ENCODE measurements at regions not wholly inside any gene's neighbourhood (a gene's known extent, or its start where the extent isn't known, plus 50 kb on each side); places are given as distances from the start of the nearest gene placed in this dataset.
"Not testable (repeated sequence)": the region's sequence is repeated elsewhere in the genome, so short reads cannot be mapped to it uniquely, and the experiment has no call there.

GRCh38 chrX:45524805-45525204 lies 324.1 kb upstream of the DIPK2B start:
- no peak for DNase-seq

GRCh38 chrX:45524296-45524695 lies 323.6 kb upstream of the DIPK2B start:
- no peak for DNase-seq

- no peak for DNase-seq
Measured at GRCh38 chrX:45518552-45518951, 317.9 kb upstream of the DIPK2B start.

DNA sequence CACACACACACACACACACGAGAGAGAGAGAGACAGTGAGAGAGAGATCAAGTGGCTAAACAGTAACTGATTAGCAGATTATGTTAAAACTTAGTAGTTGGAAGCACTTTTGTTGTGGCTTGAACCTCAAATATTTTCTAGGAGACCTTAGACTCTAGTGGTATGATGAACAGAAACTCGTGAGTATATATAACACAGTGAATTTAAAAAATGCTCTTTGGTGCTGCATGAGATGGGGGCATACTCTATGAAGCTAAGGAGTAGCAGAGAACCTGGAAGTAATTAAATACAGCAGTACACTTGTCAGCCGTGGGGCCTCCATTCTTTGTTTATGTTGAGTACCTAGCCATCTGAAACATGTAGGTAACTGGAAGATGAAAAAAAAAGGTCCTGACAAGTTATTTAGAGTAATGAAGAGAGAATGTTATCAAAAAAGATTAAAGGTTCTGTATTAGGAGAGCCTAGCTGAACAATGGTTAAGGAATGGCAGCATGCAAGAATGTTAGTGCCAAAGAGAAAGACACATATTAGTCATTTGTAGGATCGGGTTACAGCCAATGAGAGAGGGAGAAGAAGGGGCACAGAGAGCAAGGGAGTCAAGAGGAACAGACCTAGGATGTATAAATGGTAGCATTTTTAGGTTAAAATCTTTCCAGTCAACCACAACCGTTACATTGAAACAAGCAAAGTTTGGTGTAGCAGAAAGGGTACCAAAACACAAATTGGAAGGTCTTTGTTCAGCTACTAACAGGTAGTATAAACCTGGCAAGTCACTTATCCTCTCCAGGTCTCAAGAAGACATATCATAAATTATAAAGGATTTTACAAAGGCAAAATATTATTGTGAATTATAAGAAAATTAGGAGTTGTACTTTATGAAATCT lies 316.7 kb upstream of the DIPK2B start:
- no peak for DNase-seq

DNA sequence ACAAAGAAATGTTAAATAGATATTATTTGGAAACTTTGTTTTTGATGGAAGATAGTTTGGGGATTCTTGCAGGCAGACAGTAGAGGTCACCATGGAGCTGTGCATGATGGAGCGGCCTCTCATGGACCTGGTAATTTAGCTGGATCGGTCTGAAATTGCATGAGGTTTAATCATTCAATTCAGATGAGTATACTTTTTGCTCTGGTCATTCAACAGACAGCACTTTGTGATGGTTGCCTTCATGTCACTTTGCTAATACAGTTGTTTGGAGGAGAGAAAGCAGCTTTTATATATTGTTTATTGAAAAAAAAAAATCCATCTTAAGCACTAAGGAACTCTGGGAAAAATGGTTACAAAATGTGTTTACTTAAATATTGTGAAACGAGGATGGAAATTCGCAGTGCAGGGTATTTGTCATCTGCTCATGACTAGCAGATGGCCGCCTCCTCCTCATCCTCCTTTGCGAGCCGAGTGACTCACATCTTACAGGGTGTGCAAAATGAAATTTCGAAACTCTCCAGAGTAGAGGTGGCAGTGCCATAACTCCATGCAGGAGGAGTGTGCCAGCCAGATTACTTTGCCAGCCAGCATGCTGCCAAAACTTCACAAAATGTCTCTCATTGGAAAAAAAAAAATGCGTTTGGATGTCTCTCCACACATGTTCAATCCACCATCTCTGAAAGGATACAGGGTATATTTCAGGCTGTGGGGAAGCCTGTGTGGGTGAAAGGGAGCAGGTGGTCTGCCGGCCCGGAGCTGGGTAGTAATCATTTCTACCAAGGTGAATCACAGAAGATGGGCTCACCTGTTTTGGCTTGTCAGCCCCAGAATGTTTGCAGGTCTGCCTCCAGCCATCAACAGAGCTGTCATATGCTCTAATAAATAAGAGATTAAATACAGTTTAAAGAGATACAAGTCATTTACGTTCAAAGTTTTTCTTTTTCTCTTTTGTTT lies 314.9 kb upstream of the DIPK2B start:
- peak; percentile 62 for DNase-seq

DNA sequence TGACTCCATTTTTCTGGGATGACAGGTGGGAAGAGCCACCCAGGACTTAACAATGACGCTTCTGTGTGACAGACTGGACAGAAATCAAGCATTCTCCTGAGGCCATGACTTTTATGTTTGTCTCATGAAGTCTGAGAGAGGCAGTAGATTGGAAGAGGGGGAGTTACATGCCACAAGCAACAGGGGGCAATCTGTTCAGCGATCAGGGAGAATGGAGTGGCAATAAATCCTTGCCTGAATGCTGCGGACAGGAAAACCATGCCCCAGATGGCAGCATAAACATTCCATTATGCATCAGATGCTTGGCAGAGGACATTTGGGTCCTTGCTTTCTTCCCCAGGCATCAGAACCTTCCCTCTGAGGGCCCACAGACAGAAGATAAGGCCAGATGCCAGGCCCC lies 312.4 kb upstream of the DIPK2B start:
- DNase-seq = no peak

DNA sequence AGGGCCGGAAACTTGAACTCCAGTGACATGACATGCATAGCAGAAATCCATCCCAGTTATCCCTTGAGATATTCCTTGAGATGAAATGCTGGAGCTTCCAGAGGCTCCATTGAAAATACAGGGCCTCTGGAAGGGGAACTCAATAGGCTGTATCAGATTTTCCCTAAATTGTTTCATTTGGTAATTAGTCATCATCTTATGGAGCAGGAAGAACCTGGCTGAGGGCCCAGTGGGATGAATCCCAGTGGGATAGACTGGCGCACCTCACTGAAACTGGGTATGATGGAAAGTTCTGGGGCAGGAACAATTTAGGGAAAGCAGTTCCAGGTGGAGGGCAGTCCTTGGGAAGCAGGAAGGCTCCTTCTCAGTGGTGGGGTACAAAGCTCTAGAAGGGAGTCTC lies 307.8 kb upstream of the DIPK2B start:
- no peak for DNase-seq

DNA sequence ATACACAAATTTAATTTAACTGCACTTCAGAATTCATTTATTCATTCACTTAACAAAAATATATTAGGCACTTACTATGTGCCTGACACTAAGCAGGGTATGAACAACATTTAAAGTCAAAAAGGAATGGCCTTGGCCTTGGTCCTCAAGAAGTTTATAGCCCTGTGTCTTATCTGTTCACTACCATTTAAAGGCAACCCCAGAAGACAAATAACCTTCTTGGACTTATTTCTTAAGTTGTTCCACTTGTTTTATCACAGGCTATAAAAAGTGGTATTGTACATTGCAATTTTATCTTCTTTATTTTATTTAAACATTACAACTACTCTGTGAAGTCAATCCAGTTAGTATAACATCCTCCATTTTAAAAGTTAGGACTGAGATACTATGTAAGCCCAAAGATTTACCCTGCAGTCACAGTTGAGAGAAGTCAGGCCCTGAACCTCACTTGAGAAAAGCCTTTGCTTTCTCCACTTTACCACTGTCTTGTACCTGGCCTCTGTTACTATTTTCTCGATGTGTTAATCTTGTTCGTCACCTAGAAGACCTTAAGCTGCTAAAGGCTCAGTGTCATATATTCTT lies 305.6 kb upstream of the DIPK2B start:
- DNase-seq = no peak

- DNase-seq = no peak
Measured at GRCh38 chrX:45505214-45505613, 304.5 kb upstream of the DIPK2B start.

DNA sequence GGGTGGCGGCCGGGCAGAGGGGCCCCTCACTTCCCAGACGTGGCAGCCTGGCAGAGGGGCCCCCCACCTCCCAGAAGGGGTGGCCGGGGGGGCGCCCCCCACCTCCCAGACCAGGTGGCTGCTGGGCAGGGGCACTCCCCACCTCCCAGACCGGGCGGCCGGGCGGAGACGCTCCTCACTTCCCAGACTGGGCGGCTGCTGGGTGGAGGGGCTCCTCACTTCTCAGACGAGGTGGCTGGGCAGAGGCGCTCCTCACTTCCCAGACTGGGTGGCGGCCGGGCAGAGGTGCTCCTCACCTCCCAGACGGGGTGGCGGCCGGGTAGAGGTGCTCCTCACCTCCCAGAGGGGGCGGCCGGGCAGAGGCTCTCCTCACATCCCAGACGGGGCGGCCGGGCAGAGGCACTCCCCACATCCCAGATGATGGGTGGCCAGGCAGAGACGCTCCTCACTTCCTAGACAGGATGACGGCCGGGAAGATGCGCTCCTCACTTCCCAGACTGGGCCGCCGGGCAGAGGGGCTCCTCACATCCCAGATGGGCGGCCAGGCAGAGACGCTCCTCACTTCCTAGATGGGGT lies 303.2 kb upstream of the DIPK2B start:
- not testable (repeated sequence) for DNase-seq

- no peak for DNase-seq
Measured at GRCh38 chrX:45502396-45502795, 301.7 kb upstream of the DIPK2B start.

DNA sequence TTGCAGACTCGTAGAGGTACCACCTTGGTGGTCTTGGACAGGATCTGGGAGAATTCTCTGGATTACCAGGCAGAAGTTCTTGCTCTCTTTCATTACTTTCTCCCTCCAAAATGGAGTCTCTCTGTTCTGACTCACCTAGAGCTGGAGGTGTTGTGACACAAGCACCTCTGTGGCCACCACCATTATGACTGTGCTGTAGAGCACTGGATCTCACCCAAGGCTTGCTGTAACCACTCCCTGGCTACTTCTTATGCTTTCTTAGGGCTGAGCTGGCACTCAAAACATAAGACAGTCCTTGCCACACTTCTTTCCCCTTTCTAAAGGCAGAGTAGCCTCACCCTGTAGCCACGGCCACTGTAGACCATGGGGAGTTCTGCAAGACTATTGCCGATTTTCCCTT lies 296.6 kb upstream of the DIPK2B start:
- no peak for DNase-seq

DNA sequence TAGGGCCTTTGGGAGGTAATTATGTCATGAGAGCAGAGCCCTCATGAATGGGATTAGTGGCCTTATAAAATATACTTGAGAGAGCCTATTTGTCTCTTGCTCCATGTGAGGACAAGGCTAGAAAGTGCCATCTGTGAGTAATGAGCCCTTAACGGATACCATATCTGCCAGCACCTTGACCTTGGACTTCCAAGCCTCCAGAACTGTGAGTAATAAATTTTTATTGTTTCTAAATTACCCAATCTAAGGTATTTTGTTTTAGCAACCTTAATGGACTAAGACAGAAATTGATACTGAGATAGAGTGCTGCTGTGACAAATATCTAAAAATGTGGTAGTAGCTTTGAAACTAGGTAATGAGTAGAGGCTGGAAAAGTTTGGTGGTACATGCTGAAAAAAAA lies 285.0 kb upstream of the DIPK2B start:
- DNase-seq = no peak

DNA sequence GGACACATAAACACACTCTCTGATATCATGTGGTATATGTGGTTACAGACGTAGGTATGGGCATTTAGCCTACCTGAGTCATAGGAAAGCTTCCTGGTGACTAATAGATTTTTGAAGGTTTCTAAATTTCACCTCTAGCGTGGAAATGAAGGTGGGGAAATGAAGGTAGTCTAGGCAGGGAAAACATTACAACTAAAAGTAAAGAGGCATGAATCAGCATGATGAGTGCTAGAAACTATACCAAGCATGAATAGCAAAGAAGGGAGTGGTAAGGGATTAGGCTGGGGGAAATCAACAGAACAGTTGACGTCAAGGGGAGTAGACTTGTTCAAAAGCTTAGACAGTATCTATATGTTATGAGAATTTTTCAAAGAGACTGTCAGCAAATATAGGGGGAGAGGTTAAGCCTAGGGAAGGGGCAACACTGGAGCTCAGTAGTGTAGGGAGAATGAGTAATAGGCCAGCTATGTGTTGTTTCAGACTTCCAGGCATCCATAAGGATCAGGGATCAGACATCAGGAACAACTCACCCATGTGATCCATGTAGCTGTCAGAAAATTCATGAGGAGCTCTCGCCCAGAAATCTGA lies 279.3 kb upstream of the DIPK2B start:
- no peak for DNase-seq

GRCh38 chrX:45479196-45479834 lies 278.6 kb upstream of the DIPK2B start:
- DNase-seq = no peak

GRCh38 chrX:45472968-45473367 lies 272.3 kb upstream of the DIPK2B start:
- DNase-seq = no peak

GRCh38 chrX:45467537-45467936 lies 266.9 kb upstream of the DIPK2B start:
- DNase-seq = not testable (repeated sequence)

DNA sequence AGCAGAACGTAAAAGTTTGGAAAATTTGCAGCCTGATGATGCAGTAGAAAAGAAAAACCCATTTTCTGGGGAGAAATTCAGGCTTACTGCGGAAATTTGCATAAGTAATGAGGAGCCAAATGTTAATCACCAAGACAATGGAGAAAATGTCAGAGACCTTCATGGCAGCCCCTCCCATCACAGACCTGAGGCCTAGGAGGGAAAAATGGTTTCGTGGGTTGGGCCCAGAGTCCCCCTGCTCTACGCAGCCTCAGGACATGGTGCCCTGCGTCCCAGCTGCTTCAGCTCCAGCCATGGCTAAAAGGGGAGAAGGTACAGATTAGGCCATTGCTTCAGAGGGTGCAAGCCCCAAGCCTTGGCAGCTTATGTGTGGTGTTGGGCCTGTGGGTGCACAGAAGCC lies 255.1 kb upstream of the DIPK2B start:
- DNase-seq = not testable (repeated sequence)

DNA sequence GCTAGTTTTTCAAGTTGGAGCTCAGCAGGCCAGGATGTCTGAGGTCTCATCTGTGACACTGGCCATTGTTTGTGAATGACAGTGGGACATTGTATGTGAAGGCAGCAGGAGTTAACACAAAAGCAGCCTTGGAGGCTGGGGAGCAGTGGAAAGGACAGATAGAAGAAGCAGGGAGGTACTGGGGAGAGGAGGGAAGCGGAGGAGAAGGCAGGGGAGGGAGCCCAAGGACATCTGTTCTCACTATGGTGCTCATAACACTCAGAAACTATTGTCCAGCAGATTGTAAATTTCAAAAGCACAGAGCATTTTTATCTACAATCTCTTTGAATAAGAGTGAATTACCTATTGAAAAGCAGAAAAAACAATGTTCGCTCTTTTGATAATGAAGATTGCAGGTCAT lies 253.6 kb upstream of the DIPK2B start:
- DNase-seq = no peak

DNA sequence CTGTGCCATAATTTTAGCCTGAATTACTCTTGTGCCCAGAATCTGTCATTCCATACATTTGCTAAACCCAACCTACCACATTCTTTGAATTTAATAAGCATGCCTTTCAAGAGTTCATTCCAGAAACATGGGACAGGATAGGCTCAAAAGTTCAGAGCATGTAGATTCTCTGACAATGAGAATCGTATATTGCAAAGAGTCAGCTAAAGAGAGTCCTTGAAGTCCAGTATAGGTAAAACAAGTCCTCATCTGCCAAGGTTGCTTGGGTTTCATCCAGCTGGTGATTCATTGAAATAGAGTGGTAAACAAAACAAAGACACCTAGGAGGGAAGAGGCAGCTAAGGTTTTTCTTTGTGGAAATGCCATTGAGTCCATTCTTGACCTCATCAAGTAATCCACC lies 249.3 kb upstream of the DIPK2B start:
- DNase-seq = no peak

DNA sequence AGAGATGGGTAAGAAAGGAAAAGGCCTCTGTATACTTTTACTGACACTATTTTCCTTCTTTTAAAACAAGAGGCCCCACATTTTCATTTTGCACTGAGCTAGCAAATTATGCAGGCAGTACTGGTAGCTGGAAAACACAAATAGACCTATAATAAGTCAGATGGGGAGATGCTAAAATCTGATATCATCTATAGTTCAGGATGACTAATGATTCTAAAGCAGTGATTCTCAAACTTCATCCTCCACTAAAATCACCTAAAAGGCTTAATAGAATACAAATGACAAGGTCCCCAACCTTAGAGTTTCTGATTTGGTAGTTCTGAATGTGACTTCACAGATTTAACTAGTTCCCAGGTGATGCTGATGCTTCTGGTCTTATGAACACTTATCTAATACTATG lies 247.3 kb upstream of the DIPK2B start:
- no peak for DNase-seq

- DNase-seq = no peak
Measured at GRCh38 chrX:45447331-45447730, 246.7 kb upstream of the DIPK2B start.
